Fibroblast of peridontal ligament (primary cell): ENCODE measurements at regions not wholly inside any gene's neighbourhood (a gene's known extent, or its start where the extent isn't known, plus 50 kb on each side); places are given as distances from the start of the nearest gene placed in this dataset.
"Not testable (repeated sequence)": the region's sequence is repeated elsewhere in the genome, so short reads cannot be mapped to it uniquely, and the experiment has no call there.

ENCODE experiments used
- DNase-seq: peaks from one replicate; pipeline ENCODE4 v3.0.0-alpha.2; 2010; ENCODE audit errors: extremely low read depth

DNA sequence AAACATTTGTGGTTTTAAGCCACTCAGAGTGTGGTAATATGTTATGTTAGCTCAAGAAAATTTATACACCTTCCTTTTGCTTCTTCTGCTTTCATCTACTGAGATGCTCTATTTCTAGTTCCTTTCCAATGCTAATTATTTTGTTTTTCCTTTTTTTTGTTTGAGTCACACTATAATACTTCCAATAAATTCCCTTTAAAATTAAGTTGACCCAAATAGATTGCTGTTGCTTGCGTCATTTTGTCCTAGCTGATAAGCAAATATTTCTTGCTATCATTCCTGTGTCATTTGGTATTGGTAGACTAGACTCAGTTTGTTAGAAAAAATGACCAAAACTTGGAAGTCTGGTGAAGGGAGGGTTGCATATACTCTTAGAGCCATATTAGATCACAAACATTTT lies 437.0 kb upstream of the CNTN6 start:
- no peak for DNase-seq

DNA sequence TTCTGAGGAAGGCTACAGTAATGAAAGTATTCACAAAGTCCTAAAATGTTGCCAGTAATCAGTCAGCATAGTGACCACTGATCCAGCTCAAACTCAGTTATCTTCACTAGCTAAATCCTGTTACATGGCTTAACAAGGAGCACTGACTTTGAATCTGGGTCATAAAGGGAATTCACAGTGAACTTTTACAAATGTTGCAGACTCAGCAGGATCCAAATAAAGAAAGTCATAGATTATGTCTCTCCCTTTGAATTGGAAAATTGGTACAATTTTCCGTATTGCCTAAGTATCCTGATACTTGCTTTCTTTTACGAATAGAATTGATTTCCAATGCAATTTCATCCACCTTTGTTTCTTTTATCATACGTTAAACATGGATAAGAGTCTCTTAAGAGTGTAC lies 431.5 kb upstream of the CNTN6 start:
- no peak for DNase-seq

DNA sequence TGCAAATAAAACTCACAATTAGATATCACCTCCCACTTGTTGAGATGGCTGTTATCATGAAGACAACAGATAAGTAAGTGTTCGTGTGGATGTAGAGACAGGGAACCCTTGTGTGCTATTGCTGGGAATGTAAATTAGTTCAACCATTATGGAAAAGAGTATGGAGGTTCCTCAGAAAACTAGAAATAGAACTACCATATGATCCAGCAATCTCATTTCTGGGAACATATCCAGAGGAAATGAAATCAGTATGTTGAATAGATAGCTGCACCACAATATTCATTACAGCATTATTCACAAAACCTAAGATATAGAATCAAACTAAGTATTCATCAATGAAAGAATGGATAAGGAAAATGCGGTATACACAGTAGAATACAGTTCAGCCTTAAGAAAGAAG lies 418.7 kb upstream of the CNTN6 start:
- no peak for DNase-seq

DNA sequence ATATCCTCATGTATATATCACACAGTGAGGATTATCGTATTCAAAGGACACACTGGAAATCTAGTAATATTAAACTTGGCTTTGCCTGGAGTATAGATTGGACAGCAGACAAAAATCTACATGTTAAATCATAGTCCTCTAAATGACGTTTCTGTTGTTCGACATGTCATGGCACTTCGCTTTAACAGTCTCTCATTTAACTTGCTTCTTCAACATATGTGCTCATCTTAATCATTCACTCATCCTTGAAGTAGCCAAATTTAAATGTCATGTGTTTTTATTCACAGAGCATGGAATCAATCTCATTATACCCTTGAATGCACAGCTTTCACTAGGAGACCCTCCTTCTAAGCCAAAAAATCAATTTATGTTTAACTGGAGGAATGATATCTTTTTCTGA lies 417.0 kb upstream of the CNTN6 start:
- no peak for DNase-seq

DNA sequence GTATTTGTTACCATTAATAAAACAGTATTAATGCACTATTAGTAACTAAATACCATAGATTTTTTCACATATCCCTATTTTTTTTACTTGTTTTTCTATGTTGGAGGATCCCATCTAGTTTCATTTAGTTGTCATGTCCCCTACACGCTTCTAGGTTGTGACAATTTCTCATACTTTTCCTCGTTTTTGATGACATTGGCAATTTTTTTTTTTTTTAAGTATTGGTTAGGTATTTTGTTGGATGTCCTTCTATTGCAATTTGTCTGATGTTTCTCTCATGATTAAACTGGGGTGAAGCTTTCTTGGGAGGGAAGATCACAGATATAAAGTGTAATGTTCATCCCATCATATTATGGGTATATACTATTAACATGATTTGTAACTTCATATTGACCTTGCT lies 409.1 kb upstream of the CNTN6 start:
- no peak for DNase-seq

DNA sequence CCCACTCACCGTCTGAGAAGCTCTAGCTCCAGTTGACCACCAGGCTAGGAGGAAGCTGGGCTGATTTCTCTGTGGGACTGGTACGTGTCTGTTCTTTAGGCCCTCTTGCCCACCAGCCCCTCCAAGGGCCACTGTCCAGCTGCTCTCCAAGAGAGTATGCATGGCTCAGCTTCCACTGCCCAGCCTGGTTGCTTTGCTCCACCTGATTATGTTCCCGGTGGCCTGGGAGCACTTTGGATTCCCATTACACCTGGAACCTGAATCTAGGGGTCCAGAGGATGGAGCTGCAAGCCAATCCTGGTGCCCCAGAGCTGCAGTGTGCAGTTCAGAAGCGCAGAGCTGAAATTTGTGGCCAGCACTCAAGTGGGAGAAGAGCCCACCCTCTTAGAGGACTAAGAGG lies 402.1 kb upstream of the CNTN6 start:
- no peak for DNase-seq

DNA sequence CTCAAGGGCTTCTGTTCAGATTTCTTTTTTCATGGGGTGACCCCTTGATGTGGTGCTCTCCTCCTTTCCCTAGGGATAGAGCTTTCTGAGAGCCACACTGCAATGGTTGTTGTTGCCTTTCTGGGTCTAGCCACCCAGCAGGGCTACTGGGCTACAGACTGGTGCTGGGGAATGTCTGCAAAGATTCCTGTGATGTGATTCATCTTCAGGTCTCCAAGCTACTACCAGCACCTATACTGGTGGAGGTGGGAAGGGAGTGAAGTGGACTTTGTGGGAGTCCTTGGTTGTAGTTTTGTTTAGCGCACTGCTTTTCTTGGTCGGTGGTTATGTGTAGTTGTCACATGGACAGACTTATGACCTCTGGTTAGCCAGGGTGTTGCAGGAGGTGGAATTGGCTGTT lies 392.3 kb upstream of the CNTN6 start:
- no peak for DNase-seq

DNA sequence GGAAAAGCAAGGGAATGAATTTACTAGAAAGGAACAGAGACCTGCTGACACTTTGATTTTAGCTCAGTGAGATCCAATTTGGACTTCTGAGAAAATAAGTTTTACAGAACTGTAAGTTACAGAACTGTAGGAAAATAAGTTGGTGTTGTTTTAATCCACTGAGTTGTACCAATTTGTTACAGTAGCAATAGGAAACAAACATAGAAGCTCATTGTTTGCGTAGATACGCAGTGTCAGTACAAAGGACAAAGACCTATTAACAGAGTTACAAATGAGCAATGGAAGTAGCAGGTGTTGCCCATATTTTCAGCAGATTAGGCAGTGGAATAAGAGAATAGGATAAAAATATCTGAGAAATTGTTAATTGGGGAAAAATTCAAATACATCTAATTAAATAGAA lies 385.8 kb upstream of the CNTN6 start:
- DNase-seq, result no peak

DNA sequence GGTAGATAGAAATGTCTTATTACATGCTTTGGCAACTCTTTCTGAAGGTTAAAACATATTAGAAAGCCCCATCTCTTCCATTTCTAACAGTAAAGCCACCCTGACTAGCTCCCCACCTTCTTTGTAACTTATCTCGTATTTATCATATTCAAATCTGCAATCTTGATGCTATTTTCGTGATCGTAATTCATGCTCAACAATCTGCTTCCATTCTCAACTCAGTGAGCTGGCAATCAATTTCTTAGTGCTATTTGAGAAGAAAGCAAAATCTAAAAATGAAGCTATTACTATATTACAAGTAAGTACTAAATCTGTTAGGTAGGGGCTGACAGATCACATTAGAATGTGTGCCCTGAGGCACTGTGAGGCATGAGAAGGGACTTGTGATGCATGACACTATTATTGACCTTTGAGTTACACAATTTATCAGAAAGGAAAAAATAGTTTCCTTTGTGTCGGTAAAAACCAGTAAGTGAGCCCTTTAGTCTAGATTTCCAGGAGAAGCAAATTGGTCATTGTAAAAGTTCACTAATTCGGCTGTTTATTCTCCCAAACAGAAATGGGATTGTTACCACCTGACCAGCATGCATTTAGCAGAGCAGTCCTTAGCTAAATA lies 379.7 kb upstream of the CNTN6 start:
- no peak for DNase-seq

DNA sequence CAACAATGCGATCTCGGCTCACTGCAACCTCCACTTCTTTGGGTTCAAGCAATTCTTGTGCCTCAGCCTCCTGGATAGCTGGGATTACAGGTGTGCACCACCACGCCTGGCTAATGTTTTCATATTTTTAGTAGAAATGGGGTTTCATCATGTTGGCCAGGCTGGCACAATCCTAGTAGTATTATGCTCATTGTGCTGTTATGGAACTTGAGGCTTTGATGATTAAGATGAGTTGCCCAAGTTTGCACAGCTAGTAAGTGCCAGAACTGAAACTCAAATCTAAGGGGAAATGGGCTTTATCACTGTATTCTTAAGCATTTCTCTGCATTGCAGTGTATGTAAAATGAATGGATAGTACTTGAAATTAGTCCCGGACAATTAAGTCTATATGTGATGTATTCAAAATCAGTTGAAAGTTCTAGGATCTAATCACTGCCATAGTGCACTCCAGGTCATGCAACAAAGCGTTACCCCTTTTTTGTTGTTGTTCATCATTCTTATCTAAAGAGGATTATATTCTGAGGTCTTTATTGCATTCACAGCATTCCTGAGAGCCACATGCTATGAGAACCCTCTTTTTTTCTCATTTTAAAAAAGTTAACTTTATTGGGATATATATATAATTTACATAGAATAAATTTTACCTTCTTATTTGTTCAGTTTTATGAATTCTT lies 378.7 kb upstream of the CNTN6 start:
- DNase-seq, result no peak

DNA sequence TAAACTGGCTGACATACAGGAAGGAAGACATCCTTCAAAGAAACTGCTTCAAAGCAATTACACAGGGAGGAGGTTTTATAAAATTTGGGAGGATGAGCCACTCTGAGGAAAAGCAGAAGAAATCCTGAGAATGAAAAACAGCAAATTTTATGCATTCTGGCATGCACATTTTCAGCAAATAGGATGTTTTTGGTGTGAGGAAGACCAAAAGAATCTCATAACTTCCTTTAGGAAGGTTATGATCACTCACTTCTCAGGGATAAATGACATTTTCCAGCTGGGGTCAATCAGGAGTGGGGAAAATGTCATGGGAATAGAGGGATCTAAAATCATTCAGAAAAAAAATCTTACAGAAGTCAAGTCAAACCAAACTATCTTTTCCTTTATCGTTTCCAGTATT lies 371.7 kb upstream of the CNTN6 start:
- no peak for DNase-seq

DNA sequence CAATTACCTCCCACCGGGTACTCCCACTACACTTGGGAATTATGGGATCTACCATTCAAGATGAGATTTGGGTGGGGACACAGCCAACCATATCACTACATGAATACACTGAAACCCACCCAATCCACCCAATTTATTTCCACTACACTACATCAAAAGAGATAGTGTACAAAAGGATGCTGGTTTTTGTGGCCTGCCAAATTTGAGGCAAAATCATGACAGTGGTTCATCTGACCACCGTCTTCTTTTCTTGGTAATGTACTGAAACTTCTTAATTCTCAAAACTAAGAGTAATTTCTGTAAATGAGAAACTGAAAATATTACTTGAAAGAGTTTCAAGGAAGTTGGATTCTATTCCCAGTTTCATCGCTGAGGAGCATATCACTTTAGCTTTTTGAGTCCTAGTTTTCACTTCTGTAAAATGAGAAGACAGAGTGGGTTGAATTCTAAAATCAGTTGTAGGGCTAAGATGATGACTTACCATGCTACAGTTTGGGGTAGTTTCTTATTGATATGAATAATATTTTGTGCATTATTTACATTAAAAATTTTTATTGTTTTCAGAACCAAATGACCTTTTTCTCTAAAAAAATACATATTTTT lies 360.4 kb upstream of the CNTN6 start:
- DNase-seq, result no peak

DNA sequence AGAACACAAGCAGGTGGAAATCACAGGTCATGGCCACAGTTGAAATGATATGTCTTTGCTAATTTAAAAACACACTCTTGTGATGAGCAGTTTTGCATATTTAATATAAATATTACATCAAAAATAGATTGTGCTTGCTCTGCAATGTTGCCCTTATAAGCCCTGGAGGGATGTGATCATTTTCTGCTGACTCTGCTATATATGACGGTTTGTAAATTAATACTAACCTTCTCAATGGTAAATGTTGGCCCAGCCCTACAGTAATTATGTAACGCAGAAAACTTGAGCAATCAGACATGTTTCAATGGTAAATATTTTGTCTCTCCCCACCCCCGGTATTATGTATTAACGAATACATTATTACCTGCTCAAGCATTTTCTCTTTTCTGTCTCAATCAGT lies 359.5 kb upstream of the CNTN6 start:
- DNase-seq, result no peak

DNA sequence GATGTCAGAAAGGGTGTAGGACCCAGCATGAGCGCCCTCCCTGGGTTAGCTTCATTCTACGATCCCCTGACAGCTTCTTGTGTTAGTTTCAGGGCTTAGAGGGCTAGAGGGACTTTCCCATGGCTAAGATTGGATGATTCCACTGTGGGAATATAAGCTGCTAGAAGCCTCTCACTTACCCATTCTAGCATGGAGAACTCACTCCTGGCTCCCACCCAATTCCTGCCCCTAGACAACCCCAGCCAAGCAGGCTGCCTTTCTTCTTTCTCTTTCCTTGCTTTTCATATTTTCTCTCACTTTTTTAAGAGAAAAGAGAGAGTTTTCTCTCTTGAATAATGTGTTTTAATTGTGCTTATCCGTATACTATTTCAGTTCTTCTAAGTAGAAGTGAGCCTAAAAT lies 335.1 kb upstream of the CNTN6 start:
- no peak for DNase-seq

DNA sequence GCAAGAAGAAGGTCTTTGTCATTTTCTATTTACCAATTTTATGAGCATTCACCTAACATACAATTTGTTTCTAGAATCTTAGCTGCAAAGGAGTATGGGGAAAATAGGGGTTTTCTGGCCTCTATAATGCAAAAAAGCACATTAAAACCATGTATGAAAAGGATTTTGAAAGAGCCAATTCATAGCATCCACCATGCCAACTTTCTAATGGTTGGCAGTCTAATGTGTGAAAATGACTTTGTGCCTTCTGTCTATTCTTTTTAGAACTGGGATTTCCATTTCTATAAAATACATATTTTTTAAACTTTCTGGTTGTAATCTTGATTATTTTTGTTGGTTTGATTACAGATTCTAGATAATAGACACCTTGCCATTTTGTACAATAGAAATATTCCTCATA lies 333.7 kb upstream of the CNTN6 start:
- DNase-seq, result no peak

DNA sequence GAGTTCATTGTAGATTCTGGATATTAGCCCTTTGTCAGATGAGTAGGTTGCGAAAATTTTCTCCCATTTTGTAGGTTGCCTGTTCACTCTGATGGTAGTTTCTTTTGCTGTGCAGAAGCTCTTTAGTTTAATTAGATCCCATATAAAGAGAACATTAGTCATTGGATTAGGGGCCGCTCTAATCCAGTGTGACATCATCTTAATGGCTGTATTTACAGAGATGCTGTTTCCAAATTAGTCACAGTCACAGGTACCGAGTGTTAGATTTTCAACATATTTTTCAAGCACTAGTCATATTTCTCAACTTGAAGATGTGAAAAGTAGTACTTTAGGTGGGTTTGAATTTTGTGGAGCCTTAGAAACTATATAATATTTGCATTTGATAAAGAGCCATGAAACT lies 319.4 kb upstream of the CNTN6 start:
- DNase-seq, result not testable (repeated sequence)

DNA sequence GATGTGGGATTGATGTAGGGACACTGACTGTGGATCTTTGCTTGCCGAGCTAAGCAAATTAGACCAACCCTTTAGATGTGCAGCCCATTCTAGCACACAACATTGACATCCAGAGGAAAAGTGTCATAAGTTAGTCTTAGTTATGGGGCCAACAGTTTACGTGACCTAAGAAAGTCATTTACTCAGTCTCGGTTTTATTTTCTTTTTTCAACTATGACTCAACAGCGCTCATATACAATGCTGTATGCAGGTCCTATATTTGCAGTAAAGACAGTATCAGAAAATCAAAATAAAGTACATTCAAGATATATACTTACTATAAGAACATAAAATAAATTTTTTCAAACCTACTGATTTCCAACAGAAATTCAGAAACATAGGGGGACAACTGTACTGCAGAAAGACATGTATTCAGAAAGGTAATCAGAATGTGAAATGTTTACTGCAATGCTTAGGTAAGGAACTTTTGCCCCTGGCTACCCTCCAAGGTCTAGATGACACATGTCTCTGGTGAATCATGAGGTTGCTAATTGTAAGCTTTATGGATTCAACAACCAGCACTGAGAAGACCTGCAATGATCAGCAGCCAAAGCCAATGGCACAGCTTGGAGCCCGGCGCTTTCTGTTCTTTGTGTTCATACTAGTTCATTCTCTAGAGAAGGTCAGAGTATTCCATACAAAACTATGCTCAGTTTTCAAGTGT lies 317.5 kb upstream of the CNTN6 start:
- DNase-seq, result no peak

DNA sequence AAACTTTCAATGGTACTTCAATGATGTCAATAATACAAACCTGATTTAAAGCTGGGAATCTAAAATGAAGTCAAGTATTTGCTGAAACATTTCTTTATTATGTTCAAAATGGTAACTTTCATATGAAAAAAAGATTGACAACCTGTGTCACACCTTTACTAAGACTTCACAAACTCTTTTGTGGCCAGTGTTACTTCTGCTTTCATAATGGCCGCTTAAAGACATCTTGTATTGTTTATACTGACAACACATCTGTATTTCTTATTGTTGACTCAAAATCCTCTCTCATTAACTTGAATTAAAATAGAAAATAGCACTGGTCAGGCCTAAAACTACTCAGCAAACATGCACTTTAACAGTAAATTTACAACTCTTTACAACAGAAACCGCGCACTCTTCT lies 312.3 kb upstream of the CNTN6 start:
- DNase-seq, result no peak

DNA sequence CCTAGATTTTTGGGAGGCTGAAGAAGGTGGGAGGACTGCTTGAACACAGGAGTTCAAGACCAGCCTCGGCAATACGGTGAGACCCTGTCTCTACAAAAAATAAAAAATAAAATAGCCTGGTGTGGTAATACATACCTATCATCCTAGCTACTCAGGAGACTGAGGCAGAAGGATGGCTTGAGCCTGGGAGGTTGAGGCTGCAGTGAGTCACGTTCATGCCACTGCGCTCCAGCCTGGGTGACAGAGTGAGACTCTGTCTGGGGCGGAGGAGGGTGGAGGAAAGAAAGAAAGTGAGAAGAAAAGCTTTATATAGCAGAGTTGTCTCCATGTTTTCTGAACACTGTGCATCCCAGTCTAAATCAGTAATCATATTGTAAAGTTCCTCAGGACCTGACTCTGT lies 301.4 kb upstream of the CNTN6 start:
- DNase-seq, result no peak

DNA sequence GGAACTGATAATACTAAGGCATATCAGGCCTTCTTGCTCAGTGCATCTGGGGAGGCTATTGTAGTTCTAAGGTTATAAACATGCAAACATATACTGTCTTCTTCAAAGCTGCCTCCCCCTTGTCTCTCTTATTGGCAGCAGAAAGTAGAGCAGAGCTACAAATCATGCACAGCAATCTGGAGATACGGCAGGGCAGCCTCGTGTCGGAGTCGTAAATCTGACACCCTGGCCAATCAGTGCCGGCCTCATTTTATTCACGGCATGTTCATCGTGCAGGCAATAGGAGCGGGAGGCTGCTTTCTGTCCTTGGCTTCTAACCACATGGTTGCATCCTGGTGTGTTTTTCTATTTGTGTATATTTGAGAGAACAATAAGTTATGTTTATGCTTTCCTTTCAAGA lies 300.2 kb upstream of the CNTN6 start:
- no peak for DNase-seq

DNA sequence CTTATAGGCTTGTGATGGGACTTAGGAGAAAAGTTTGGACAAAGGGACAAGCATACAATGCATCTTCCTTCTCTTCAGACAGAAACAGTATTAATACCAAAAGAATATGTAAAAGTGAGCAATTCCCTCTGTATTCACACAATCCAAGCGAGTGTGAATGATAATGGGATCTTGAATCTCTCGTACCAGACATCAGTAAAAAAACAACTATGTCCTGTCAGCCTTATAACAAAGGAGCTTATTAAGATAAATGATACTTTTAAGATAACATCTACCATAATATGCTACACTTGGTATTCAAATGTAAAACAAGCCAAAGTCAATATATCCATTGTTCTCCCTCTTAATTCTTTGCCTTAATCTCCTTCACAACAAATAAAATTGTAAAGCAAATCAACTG lies 288.6 kb upstream of the CNTN6 start:
- DNase-seq, result no peak

DNA sequence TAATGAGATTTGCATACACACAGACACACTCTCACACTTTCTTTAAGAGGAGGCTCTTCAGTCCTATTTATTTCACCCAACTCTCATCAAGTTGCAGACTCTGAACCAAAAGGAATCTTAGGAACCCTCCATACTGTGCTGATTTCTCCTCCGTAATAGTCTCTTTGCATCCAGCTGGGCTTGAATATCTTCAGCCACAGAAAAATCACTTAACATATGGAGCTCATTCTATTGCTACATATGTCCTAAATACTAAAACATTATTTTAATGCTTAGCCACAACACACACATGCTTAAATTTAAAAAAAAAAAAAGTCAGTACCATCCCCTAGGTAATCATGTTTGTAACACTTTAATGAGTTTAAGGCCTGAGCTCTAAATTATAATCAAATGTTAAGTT lies 287.5 kb upstream of the CNTN6 start:
- DNase-seq, result no peak

DNA sequence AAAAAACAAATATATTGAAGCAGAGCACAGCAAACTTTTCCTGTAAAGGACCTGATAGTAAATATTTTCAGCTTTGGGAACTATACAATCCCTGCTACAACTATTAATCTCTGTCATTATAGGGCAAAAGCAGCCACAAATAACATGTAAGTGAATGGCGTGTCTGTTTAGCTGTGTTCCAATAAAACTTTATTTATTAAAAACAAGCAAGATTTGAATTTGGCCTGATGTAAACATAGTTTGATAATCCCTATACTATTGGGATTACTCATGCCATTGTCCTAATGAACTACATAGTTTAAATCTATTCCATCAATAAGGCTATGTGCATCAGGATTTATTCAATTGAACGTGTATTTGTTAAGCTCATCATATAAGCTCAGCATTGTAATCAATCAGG lies 286.8 kb upstream of the CNTN6 start:
- no peak for DNase-seq
